Stomach (tissue), 4 donors: ENCODE measurements at regions not wholly inside any gene's neighbourhood (a gene's known extent, or its start where the extent isn't known, plus 50 kb on each side); places are given as distances from the start of the nearest gene placed in this dataset.

Source experiments
- EP300 ChIP-seq: sonication (generic); formaldehyde crosslinking; IDR thresholded peaks from one replicate; pipeline ENCODE4 v1.6.1; 2017; ENCODE audit warnings: antibody characterized with exemption
- POLR2A ChIP-seq, 4 donors: fragments of 450-650 bp; IDR thresholded peaks; one replicate each; pipeline ENCODE4 v1.6.1; 2016; ENCODE audit warnings: antibody characterized with exemption in 4 of 4, control low read depth in 2 of 4, mild to moderate bottlenecking in 1 of 4, moderate library complexity in 1 of 4

GRCh38 chr3:152056987-152057386 is 183.5 kb downstream of the SUCNR1 start:
- TF ChIP-seq EP300, result no peak
- no peak for TF ChIP-seq POLR2A (IDR thresholded peaks at IDR 0.05)
